Caco-2 (cell line): ENCODE measurements at regions not wholly inside any gene's neighbourhood (a gene's known extent, or its start where the extent isn't known, plus 50 kb on each side); places are given as distances from the start of the nearest gene placed in this dataset.

Experiments
- BruUV-seq: library from RNA; stranded (reverse); fragments of 400-500 nt; replicated peaks from 2 replicates; lab custom pipeline; 2021; lab: Mats Ljungman, UMichigan
- CTCF ChIA-PET: fragments of 300-600 bp; sonication (Branson Sonifier 250); formaldehyde crosslinking; loops from one replicate; lab custom pipeline; 2022; ENCODE audit warnings: antibody characterized with exemption; lab: Charles Lee
- POLR2A ChIA-PET: fragments of 300-600 bp; sonication (Branson Sonifier 250); formaldehyde crosslinking; loops from one replicate; lab custom pipeline; 2022; ENCODE audit warnings: antibody characterized with exemption; lab: Charles Lee
- DNase-seq, 2 experiments: peaks; one replicate each; pipeline versions ENCODE4 v3.0.0 to v3.0.0-alpha.2; 2020 to 2022
- H3K27me3 ChIP-seq: replicated peaks from 2 replicates; pipeline ENCODE4 v1.6.0; 2011; ENCODE audit warnings: low read length; ENCODE audit not compliant: control insufficient read depth, insufficient read depth
- H3K36me3 ChIP-seq: 2 replicates; pipeline ENCODE4 v1.5.1; 2011; ENCODE audit warnings: low read length; ENCODE audit not compliant: control insufficient read depth, insufficient read depth
- H3K4me1 ChIP-seq: fragments of 250-450 bp; sonication (Bioruptor Pico); 2 replicates; pipeline ENCODE4 v1.5.1; 2020; ENCODE audit warnings: mild to moderate bottlenecking
- H3K4me3 ChIP-seq: 2 replicates; pipeline ENCODE4 v1.5.1; 2011; ENCODE audit warnings: low read depth, mild to moderate bottlenecking, control low read depth, low read length
- H3K9me3 ChIP-seq: fragments of 250-450 bp; sonication (Bioruptor Pico); 2 replicates; pipeline ENCODE4 v1.5.1; 2020; ENCODE audit warnings: mild to moderate bottlenecking, moderate library complexity
- H3K27ac Mint-ChIP-seq: one replicate; pipeline ENCODE4 v1.8.0; 2022; ENCODE audit warnings: mixed read lengths; ENCODE audit not compliant: unreplicated experiment
- H3K27me3 Mint-ChIP-seq: one replicate; pipeline ENCODE4 v1.8.0; 2022; ENCODE audit warnings: mixed read lengths; ENCODE audit not compliant: insufficient read depth, unreplicated experiment
- H3K36me3 Mint-ChIP-seq: one replicate; pipeline ENCODE4 v1.8.0; 2022; ENCODE audit warnings: mild to moderate bottlenecking, mixed read lengths; ENCODE audit not compliant: insufficient read depth, unreplicated experiment
- H3K4me1 Mint-ChIP-seq: one replicate; pipeline ENCODE4 v1.8.0; 2022; ENCODE audit warnings: low read depth, mixed read lengths; ENCODE audit not compliant: unreplicated experiment
- H3K4me3 Mint-ChIP-seq: one replicate; pipeline ENCODE4 v1.8.0; 2022; ENCODE audit warnings: mild to moderate bottlenecking, moderate library complexity, mixed read lengths; ENCODE audit not compliant: unreplicated experiment
- H3K9me3 Mint-ChIP-seq: one replicate; pipeline ENCODE4 v1.8.0; 2022; ENCODE audit warnings: mixed read lengths; ENCODE audit not compliant: unreplicated experiment
- CTCF ChIP-seq, 2 experiments: fragments of 200-600 bp in 1 of 2; IDR thresholded peaks; 1 replicate in 1 of 2; 2 replicates in 1 of 2; pipeline versions ENCODE4 v1.5.1 to v1.8.0; 2011 to 2022; ENCODE audit warnings: antibody characterized with exemption in 1 of 2, control low read depth in 1 of 2, inconsistent platforms in 1 of 2, low read depth in 1 of 2, low read length in 1 of 2, mild to moderate bottlenecking in 1 of 2, moderate library complexity in 1 of 2; ENCODE audit not compliant: insufficient read depth in 1 of 2, severe bottlenecking in 1 of 2, unreplicated experiment in 1 of 2
- intact Hi-C: fragments of 100-400 bp; cut with micrococcal nuclease; formaldehyde crosslinking; loops from one replicate; pipeline ENCODE4 v1.10.0; 2022; ENCODE audit not compliant: unreplicated experiment

- Mint-ChIP-seq H3K9me3 (no peaks in the 10 kb centered on the region), H3K27me3 (no peaks in the 10 kb centered on the region), H3K36me3 (no peaks in the 10 kb centered on the region), H3K4me1 (no peaks in the 10 kb centered on the region), H3K4me3 (no peak overlapping the region), H3K27ac (no peak overlapping the region)
- intact Hi-C loops, result no loop called here
- H3K4me1 ChIP-seq, result no peaks in the 10 kb centered on the region
- no peaks in the 10 kb centered on the region for H3K9me3 ChIP-seq
- no peak for TF ChIP-seq CTCF (IDR thresholded peaks at IDR 0.05; ENCODE audit: insufficient read depth in 1 of 2, low read depth in 1 of 2, low read length in 1 of 2, severe bottlenecking in 1 of 2, unreplicated experiment in 1 of 2)
- no peak overlapping the region for H3K4me3 ChIP-seq
- no peaks in the 10 kb centered on the region for H3K36me3 ChIP-seq
- POLR2A ChIA-PET, result no interaction called here
- DNase-seq, result no peak
- CTCF ChIA-PET, result no interaction called here
- no peaks in the 10 kb centered on the region for H3K27me3 ChIP-seq
- no TSS peak for BruUV-seq
Measured at GRCh38 chr17:13788385-13788784, 186.7 kb upstream of the HS3ST3A1 start.

GRCh38 chr17:13792314-13792713, 190.6 kb upstream of the HS3ST3A1 start:
- ChIA-PET POLR2A (no interaction called here), CTCF (no interaction called here)
- H3K27me3 Mint-ChIP-seq, result no peaks in the 10 kb centered on the region
- H3K9me3 Mint-ChIP-seq, result no peaks in the 10 kb centered on the region
- no peaks in the 10 kb centered on the region for H3K27me3 ChIP-seq
- no peak for TF ChIP-seq CTCF (IDR thresholded peaks at IDR 0.05; ENCODE audit: insufficient read depth in 1 of 2, low read depth in 1 of 2, low read length in 1 of 2, severe bottlenecking in 1 of 2, unreplicated experiment in 1 of 2)
- BruUV-seq, result no TSS peak
- intact Hi-C loops, result no loop called here
- H3K4me1 Mint-ChIP-seq, result no peaks in the 10 kb centered on the region
- no peak overlapping the region for H3K27ac Mint-ChIP-seq
- H3K4me3 ChIP-seq, result no peak overlapping the region
- no peaks in the 10 kb centered on the region for H3K36me3 Mint-ChIP-seq
- H3K4me1 ChIP-seq, result no peaks in the 10 kb centered on the region
- no peaks in the 10 kb centered on the region for H3K36me3 ChIP-seq
- no peaks in the 10 kb centered on the region for H3K9me3 ChIP-seq
- DNase-seq, result no peak
- no peak overlapping the region for H3K4me3 Mint-ChIP-seq

GRCh38 chr17:13793951-13794350, 192.2 kb upstream of the HS3ST3A1 start:
- Histone ChIP-seq H3K4me1 (no peaks in the 10 kb centered on the region), H3K9me3 (no peaks in the 10 kb centered on the region), H3K4me3 (no peak overlapping the region), H3K36me3 (no peaks in the 10 kb centered on the region), H3K27me3 (no peaks in the 10 kb centered on the region)
- no peaks in the 10 kb centered on the region for H3K27me3 Mint-ChIP-seq
- intact Hi-C loops, result no loop called here
- BruUV-seq, result no TSS peak
- POLR2A ChIA-PET, result no interaction called here
- DNase-seq, result no peak
- H3K36me3 Mint-ChIP-seq, result no peaks in the 10 kb centered on the region
- H3K4me1 Mint-ChIP-seq, result no peaks in the 10 kb centered on the region
- CTCF ChIA-PET, result no interaction called here
- TF ChIP-seq CTCF (IDR thresholded peaks at IDR 0.05; ENCODE audit: insufficient read depth in 1 of 2, low read depth in 1 of 2, low read length in 1 of 2, severe bottlenecking in 1 of 2, unreplicated experiment in 1 of 2), result no peak
- no peak overlapping the region for H3K4me3 Mint-ChIP-seq
- no peaks in the 10 kb centered on the region for H3K9me3 Mint-ChIP-seq
- H3K27ac Mint-ChIP-seq, result no peak overlapping the region
